HCT116 (cell line): ENCODE measurements at regions not wholly inside any gene's neighbourhood (a gene's known extent, or its start where the extent isn't known, plus 50 kb on each side); places are given as distances from the start of the nearest gene placed in this dataset.

ENCODE experiments used
- ATAC-seq: fragments of 200-7000 bp; cut with Tn5 transposase; 2 replicates; pipeline ENCODE4 v1.9.1; 2020; ENCODE audit warnings: mild to moderate bottlenecking, moderate library complexity
- BruUV-seq: library from RNA; stranded (reverse); fragments of 400-500 nt; replicated peaks from 2 replicates; lab custom pipeline; 2021; lab: Mats Ljungman, UMichigan
- CTCF ChIA-PET: fragments of 300-600 bp; sonication (Branson Sonifier 250); formaldehyde crosslinking; loops from one replicate; lab custom pipeline; 2021; ENCODE audit warnings: antibody characterized with exemption; lab: Charles Lee
- POLR2A ChIA-PET: fragments of 300-600, 350-600 bp; sonication (Branson Sonifier 250); formaldehyde crosslinking; loops from one replicate; lab custom pipeline; 2021; ENCODE audit warnings: antibody characterized with exemption; lab: Charles Lee
- RAD21 ChIA-PET, 2 experiments: fragments of 300-600 bp; sonication (Branson Sonifier 250); formaldehyde crosslinking; loops; one replicate each; lab custom pipeline; 2023; ENCODE audit warnings: low total read pairs in 2 of 2; ENCODE audit not compliant: uncharacterized antibody in 2 of 2, unreplicated experiment in 2 of 2, low non-redundant PET in 1 of 2; lab: Charles Lee
- DNase-seq: peaks from one replicate; pipeline ENCODE4 v3.0.0-alpha.2; 2010; ENCODE audit warnings: low read depth, low spot score
- H2AFZ ChIP-seq: fragments of 200-600 bp; shearing (Covaris generic), sonication (generic); 2 replicates; pipeline ENCODE4 v1.6.1; 2017; ENCODE audit warnings: low read depth, mixed run types, mixed read lengths, antibody characterized with exemption, low read length; ENCODE audit not compliant: poor library complexity, severe bottlenecking
- H3K27ac ChIP-seq: 2 replicates; pipeline ENCODE4 v1.5.1; 2012; ENCODE audit warnings: low read depth, low read length
- H3K27me3 ChIP-seq: fragments of 200-600 bp; sonication (generic); 2 replicates; pipeline ENCODE4 v1.6.1; 2016; ENCODE audit warnings: mixed run types, low read length, mixed read lengths; ENCODE audit not compliant: insufficient read depth
- H3K36me3 ChIP-seq, 2 experiments: fragments of 200-500 bp in 1 of 2; fragments of 200-600 bp in 1 of 2; sonication (Bioruptor generic) in 1 of 2; sonication (generic) in 1 of 2; 2 replicates each; pipeline versions ENCODE4 v1.5.1 to v1.6.1; 2014 to 2016; ENCODE audit warnings: low read length in 2 of 2, inconsistent platforms in 1 of 2, mixed read lengths in 1 of 2, mixed run types in 1 of 2; ENCODE audit not compliant: insufficient read depth in 2 of 2, control insufficient read depth in 1 of 2
- H3K4me1 ChIP-seq, 2 experiments: fragments of 200-600 bp in 1 of 2; sonication (generic) in 1 of 2; 2 replicates each; pipeline versions ENCODE4 v1.5.1 to v1.6.1; 2012 to 2017; ENCODE audit warnings: low read length in 2 of 2, inconsistent platforms in 1 of 2, mild to moderate bottlenecking in 1 of 2, mixed read lengths in 1 of 2, mixed run types in 1 of 2, moderate library complexity in 1 of 2; ENCODE audit not compliant: insufficient read depth in 2 of 2, control insufficient read depth in 1 of 2
- H3K4me2 ChIP-seq: fragments of 200-600 bp; sonication (generic); 2 replicates; pipeline ENCODE4 v1.6.1; 2017; ENCODE audit warnings: mixed run types, low read length, mixed read lengths
- H3K4me3 ChIP-seq, 2 experiments: fragments of 200-600 bp in 1 of 2; sonication (generic) in 1 of 2; replicated peaks in 1 of 2; 2 replicates each; pipeline ENCODE4 v1.5.1; 2011 to 2016; ENCODE audit warnings: low read length in 2 of 2, control low read depth in 1 of 2, low read depth in 1 of 2, mild to moderate bottlenecking in 1 of 2, mixed read lengths in 1 of 2, mixed run types in 1 of 2
- H3K79me2 ChIP-seq: fragments of 200-600 bp; sonication (generic); 2 replicates; pipeline ENCODE4 v1.6.1; 2017; ENCODE audit warnings: mild to moderate bottlenecking, mixed run types, low read length, moderate library complexity, mixed read lengths; ENCODE audit not compliant: insufficient read depth
- H3K9ac ChIP-seq: fragments of 200-600 bp; sonication (generic); 2 replicates; pipeline ENCODE4 v1.6.1; 2016; ENCODE audit warnings: low read length, mixed read lengths
- H3K9me2 ChIP-seq: fragments of 200-600 bp; sonication (generic), shearing (Covaris generic); 2 replicates; pipeline ENCODE4 v1.6.1; 2017; ENCODE audit warnings: mixed run types, mild to moderate bottlenecking, moderate library complexity; ENCODE audit not compliant: insufficient read depth
- H3K9me3 ChIP-seq, 2 experiments: fragments of 200-500 bp in 1 of 2; fragments of 200-600 bp in 1 of 2; sonication (Bioruptor generic) in 1 of 2; sonication (generic) in 1 of 2; 2 replicates each; pipeline ENCODE4 v1.6.1; 2014 to 2017; ENCODE audit warnings: low read length in 2 of 2, mixed read lengths in 2 of 2, inconsistent platforms in 1 of 2, low read depth in 1 of 2, mild to moderate bottlenecking in 1 of 2, mixed run types in 1 of 2, moderate library complexity in 1 of 2; ENCODE audit not compliant: control insufficient read depth in 1 of 2, insufficient read depth in 1 of 2
- H4K20me1 ChIP-seq: fragments of 200-600 bp; sonication (generic), shearing (Covaris generic); 2 replicates; pipeline ENCODE4 v1.6.1; 2017; ENCODE audit warnings: mixed run types, mild to moderate bottlenecking, moderate library complexity; ENCODE audit not compliant: insufficient read depth
- CBX3 ChIP-seq: IDR thresholded peaks from 2 replicates; pipeline ENCODE4 v1.6.1; 2012; ENCODE audit warnings: low read depth
- CEBPB ChIP-seq: IDR thresholded peaks from 2 replicates; pipeline ENCODE4 v1.6.1; 2012; ENCODE audit warnings: low read depth
- EGR1 ChIP-seq: IDR thresholded peaks from 2 replicates; pipeline ENCODE4 v1.6.1; 2012; ENCODE audit warnings: low read depth
- EZH2 ChIP-seq: fragments of 200-600 bp; sonication (generic); IDR thresholded peaks from 2 replicates; pipeline ENCODE4 v1.6.1; 2017; ENCODE audit warnings: antibody characterized with exemption, mixed run types
- EZH2phosphoT487 ChIP-seq: fragments of 200-600 bp; IDR thresholded peaks from 2 replicates; pipeline ENCODE4 v1.6.1; 2018; ENCODE audit warnings: antibody characterized with exemption, borderline replicate concordance
- FOSL1 ChIP-seq: IDR thresholded peaks from 2 replicates; pipeline ENCODE4 v1.6.1; 2012; ENCODE audit warnings: low read depth
- JUND ChIP-seq: IDR thresholded peaks from 2 replicates; pipeline ENCODE4 v1.6.1; 2012
- POLR2A ChIP-seq: IDR thresholded peaks from 2 replicates; pipeline ENCODE4 v1.7.0; 2011; ENCODE audit warnings: borderline replicate concordance; ENCODE audit not compliant: insufficient read depth, insufficient read length; ENCODE audit errors: extremely low read depth
- POLR2AphosphoS5 ChIP-seq: IDR thresholded peaks from 2 replicates; pipeline ENCODE4 v1.6.1; 2011; ENCODE audit warnings: mild to moderate bottlenecking, low read depth, low read length, moderate library complexity
- RAD21 ChIP-seq: IDR thresholded peaks from 2 replicates; pipeline ENCODE4 v1.6.1; 2012; ENCODE audit warnings: low read depth, mild to moderate bottlenecking
- REST ChIP-seq: IDR thresholded peaks from 2 replicates; pipeline ENCODE4 v1.6.1; 2012; ENCODE audit warnings: low read depth
- SIN3A ChIP-seq: IDR thresholded peaks from 2 replicates; pipeline ENCODE4 v1.6.1; 2012; ENCODE audit warnings: low read depth
- SP1 ChIP-seq: IDR thresholded peaks from 2 replicates; pipeline ENCODE4 v1.6.1; 2012; ENCODE audit warnings: low read depth
- TCF7L2 ChIP-seq: IDR thresholded peaks from 2 replicates; pipeline ENCODE4 v1.7.0; 2011; ENCODE audit warnings: borderline replicate concordance, inconsistent platforms; ENCODE audit not compliant: insufficient read depth, insufficient read length; ENCODE audit errors: extremely low read depth
- YY1 ChIP-seq: IDR thresholded peaks from 2 replicates; pipeline ENCODE4 v1.6.1; 2011; ENCODE audit warnings: low read length, low read depth, moderate library complexity, mild to moderate bottlenecking; ENCODE audit not compliant: insufficient replicate concordance; ENCODE audit errors: extremely low read depth
- ZFX ChIP-seq: fragments of 450-650 bp; IDR thresholded peaks from 2 replicates; pipeline ENCODE4 v1.6.1; 2017
- ZNF274 ChIP-seq: fragments of 200-500 bp; sonication (Bioruptor generic); IDR thresholded peaks from 2 replicates; pipeline ENCODE4 v1.6.1; 2014; ENCODE audit warnings: mild to moderate bottlenecking, low read depth, low read length, inconsistent platforms
- intact Hi-C: fragments of 100-400 bp; cut with micrococcal nuclease; formaldehyde crosslinking; loops from 2 replicates; pipeline ENCODE4 v1.10.0; 2022

- POLR2A ChIA-PET: no interaction called here
- H3K36me3 ChIP-seq: no peaks in the 10 kb centered on the region
- H4K20me1 ChIP-seq: no peaks in the 10 kb centered on the region
- no peaks in the 10 kb centered on the region for H3K79me2 ChIP-seq
- no peaks in the 10 kb centered on the region for H3K4me1 ChIP-seq
- DNase-seq: no peak
- intact Hi-C loops: no loop called here
- RAD21 ChIA-PET: no interaction called here
- CTCF ChIA-PET: no interaction called here
- H3K9me3 ChIP-seq: no peaks in the 10 kb centered on the region
- no peak overlapping the region for H2AFZ ChIP-seq
- H3K4me3 ChIP-seq: no peak overlapping the region
- peaks cover 21% of the 10 kb centered on the region; the same call in 1 of the 2 replicates for H3K27me3 ChIP-seq
- TF ChIP-seq POLR2AphosphoS5 (no peak), EZH2 (no peak), CEBPB (no peak), CBX3 (no peak), ZNF274 (no peak), YY1 (no peak), ZFX (no peak), JUND (no peak)
- TF ChIP-seq, all 23 proteins: peak for 0
- ATAC-seq: no peak
- Histone ChIP-seq H3K9me2 (no peaks in the 10 kb centered on the region), H3K4me2 (no peak overlapping the region), H3K9ac (no peak overlapping the region), H3K27ac (no peak overlapping the region)
- BruUV-seq: no TSS peak
These were observed 235.5 kb downstream of the TEX29 start for GRCh38 chr13:111555903-111556302.

- no peaks in the 10 kb centered on the region for H3K9me3 ChIP-seq
- ChIA-PET RAD21 (no interaction called here), CTCF (no interaction called here), POLR2A (no interaction called here)
- H3K27me3 ChIP-seq: peaks cover 26% of the 10 kb centered on the region; the same call in 1 of the 2 replicates
- intact Hi-C loops: no loop called here
- H2AFZ ChIP-seq: no peak overlapping the region
- no peaks in the 10 kb centered on the region for H3K36me3 ChIP-seq
- H3K4me3 ChIP-seq: no peak overlapping the region
- H3K4me2 ChIP-seq: no peak overlapping the region
- no peaks in the 10 kb centered on the region for H3K4me1 ChIP-seq
- ATAC-seq: no peak
- no peak for DNase-seq
- no TSS peak for BruUV-seq
- no peak overlapping the region for H3K27ac ChIP-seq
- H3K9ac ChIP-seq: no peak overlapping the region
- no peaks in the 10 kb centered on the region for H3K79me2 ChIP-seq
- no peak for TF ChIP-seq JUND
- TF ChIP-seq REST: no peak
- TF ChIP-seq POLR2A: no peak
- TF ChIP-seq EZH2phosphoT487: no peak
- TF ChIP-seq SP1: no peak
- TF ChIP-seq FOSL1: no peak
- no peak for TF ChIP-seq TCF7L2
- no peak for TF ChIP-seq EGR1
- no peak for TF ChIP-seq YY1
- TF ChIP-seq RAD21: no peak
- TF ChIP-seq SIN3A: no peak
- H3K9me2 ChIP-seq: no peaks in the 10 kb centered on the region
- H4K20me1 ChIP-seq: no peaks in the 10 kb centered on the region
These were observed 236.1 kb downstream of the TEX29 start for GRCh38 chr13:111556496-111556895.
